Progenitor cell of endocrine pancreas (in vitro differentiated cells): ENCODE measurements at regions not wholly inside any gene's neighbourhood (a gene's known extent, or its start where the extent isn't known, plus 50 kb on each side); places are given as distances from the start of the nearest gene placed in this dataset.
A peak's percentile ranks its signal among the peaks of the same experiment; 100 is the strongest.

Source experiments
- DNase-seq: peaks from one replicate; pipeline ENCODE4 v3.0.0; 2021; ENCODE audit warnings: low spot score; ENCODE audit not compliant: unreplicated experiment
- H3K27ac Mint-ChIP-seq: 2 replicates; pipeline ENCODE4 v1.8.0; 2021; ENCODE audit warnings: mild to moderate bottlenecking, moderate library complexity, mixed read lengths
- H3K27me3 Mint-ChIP-seq: 2 replicates; pipeline ENCODE4 v1.8.0; 2021; ENCODE audit warnings: mixed read lengths
- H3K36me3 Mint-ChIP-seq: 2 replicates; pipeline ENCODE4 v1.8.0; 2022; ENCODE audit warnings: mixed read lengths; ENCODE audit not compliant: insufficient read depth
- H3K4me1 Mint-ChIP-seq: 2 replicates; pipeline ENCODE4 v1.8.0; 2021; ENCODE audit warnings: low read depth, mixed read lengths
- H3K4me3 Mint-ChIP-seq: 2 replicates; pipeline ENCODE4 v1.8.0; 2021; ENCODE audit warnings: low read depth, mild to moderate bottlenecking, moderate library complexity, mixed read lengths
- H3K9me3 Mint-ChIP-seq: 2 replicates; pipeline ENCODE4 v1.8.0; 2021; ENCODE audit warnings: low read depth, mixed read lengths
- TF ChIP-seq, protein P1 (sequence below): fragments of 200-600 bp; sonication (generic); IDR thresholded peaks from one replicate; pipeline ENCODE4 v1.5.0; 2021; ENCODE audit warnings: antibody characterized with exemption, mild to moderate bottlenecking; ENCODE audit not compliant: unreplicated experiment

DNA sequence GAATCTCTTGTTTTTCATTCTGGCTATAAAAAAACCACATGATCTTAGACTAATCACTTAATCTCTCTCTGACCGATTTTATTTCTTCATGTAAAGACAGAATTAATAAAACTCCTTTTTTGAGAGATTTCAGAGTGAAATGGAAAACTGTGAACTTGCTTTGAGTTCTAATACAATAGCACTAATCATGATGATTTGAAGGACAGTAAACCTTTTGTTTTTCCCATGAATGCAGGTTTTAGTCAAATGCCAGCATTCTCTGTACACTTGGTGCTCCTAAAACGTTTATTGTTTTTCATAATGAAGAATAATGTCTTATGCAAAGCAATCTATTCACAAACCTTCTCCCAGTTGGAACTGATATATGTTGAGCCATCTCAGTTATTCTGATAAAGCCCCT, 86.8 kb downstream of the SLC24A2 start:
- Mint-ChIP-seq H3K36me3 (no peaks in the 10 kb centered on the region), H3K27me3 (no peaks in the 10 kb centered on the region), H3K9me3 (no peaks in the 10 kb centered on the region), H3K4me1 (peaks cover 11% of the 10 kb centered on the region), H3K4me3 (no peak overlapping the region), H3K27ac (no peak overlapping the region)
- TF ChIP-seq, protein P1, sequence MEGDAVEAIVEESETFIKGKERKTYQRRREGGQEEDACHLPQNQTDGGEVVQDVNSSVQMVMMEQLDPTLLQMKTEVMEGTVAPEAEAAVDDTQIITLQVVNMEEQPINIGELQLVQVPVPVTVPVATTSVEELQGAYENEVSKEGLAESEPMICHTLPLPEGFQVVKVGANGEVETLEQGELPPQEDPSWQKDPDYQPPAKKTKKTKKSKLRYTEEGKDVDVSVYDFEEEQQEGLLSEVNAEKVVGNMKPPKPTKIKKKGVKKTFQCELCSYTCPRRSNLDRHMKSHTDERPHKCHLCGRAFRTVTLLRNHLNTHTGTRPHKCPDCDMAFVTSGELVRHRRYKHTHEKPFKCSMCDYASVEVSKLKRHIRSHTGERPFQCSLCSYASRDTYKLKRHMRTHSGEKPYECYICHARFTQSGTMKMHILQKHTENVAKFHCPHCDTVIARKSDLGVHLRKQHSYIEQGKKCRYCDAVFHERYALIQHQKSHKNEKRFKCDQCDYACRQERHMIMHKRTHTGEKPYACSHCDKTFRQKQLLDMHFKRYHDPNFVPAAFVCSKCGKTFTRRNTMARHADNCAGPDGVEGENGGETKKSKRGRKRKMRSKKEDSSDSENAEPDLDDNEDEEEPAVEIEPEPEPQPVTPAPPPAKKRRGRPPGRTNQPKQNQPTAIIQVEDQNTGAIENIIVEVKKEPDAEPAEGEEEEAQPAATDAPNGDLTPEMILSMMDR: no peak
- no peak for DNase-seq

DNA sequence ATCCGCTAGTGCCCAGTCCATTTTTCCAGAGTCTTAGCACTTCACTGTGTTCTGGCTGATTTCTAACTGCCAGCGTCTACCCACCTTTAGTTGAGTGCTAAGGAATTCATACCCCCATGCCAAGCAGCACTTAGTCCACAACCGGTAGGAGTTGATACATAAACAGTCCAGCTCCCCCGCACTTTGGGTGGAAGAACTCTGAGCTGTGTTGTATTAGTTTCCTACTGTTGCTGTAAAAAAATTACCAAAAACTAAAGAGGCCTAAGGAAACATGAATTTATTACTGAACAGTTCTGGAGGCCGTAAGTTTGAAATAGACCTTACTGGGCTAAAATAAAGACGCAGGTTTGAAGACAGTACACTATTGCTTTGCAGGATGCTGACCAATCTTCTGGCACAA, 87.6 kb downstream of the SLC24A2 start:
- TF ChIP-seq, protein P1: no peak
- Mint-ChIP-seq H3K36me3 (no peaks in the 10 kb centered on the region), H3K9me3 (no peaks in the 10 kb centered on the region), H3K4me3 (no peak overlapping the region), H3K27ac (no peak overlapping the region), H3K4me1 (peaks cover 11% of the 10 kb centered on the region), H3K27me3 (no peaks in the 10 kb centered on the region)
- DNase-seq: no peak

DNA sequence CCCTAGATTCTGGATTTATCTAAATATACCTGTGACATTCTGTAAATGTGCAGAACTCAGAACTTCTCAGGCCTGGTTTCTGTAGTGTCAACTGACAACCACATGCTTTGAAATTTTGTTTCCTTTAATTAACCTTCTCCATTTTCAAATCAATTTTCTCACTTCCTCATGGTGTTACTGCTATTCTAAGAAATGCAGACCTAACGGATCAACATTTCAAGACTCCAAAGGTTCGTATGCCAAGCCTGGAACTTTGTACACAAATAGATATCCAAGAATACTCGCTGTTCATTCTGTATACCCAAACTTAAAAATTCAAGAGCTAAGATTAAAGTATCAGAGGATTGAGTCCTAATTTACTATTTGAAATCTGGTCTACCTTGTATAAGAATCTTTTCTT, 88.1 kb downstream of the SLC24A2 start:
- TF ChIP-seq, protein P1: no peak
- H3K36me3 Mint-ChIP-seq: no peaks in the 10 kb centered on the region
- no peak overlapping the region for H3K4me3 Mint-ChIP-seq
- H3K4me1 Mint-ChIP-seq: peaks cover 11% of the 10 kb centered on the region
- no peak overlapping the region for H3K27ac Mint-ChIP-seq
- no peaks in the 10 kb centered on the region for H3K27me3 Mint-ChIP-seq
- no peak for DNase-seq
- H3K9me3 Mint-ChIP-seq: no peaks in the 10 kb centered on the region

- Mint-ChIP-seq H3K36me3 (no peaks in the 10 kb centered on the region), H3K4me3 (no peak overlapping the region), H3K9me3 (no peaks in the 10 kb centered on the region), H3K27ac (peak overlapping the region; percentile 48), H3K4me1 (peaks cover 11% of the 10 kb centered on the region), H3K27me3 (no peaks in the 10 kb centered on the region)
- TF ChIP-seq, protein P1: no peak
- no peak for DNase-seq
Measured at GRCh38 chr9:19699756-19700155, 89.1 kb downstream of the SLC24A2 start.

- Mint-ChIP-seq H3K9me3 (no peaks in the 10 kb centered on the region), H3K4me1 (peaks cover 11% of the 10 kb centered on the region), H3K27ac (no peak overlapping the region), H3K4me3 (no peak overlapping the region), H3K27me3 (no peaks in the 10 kb centered on the region), H3K36me3 (no peaks in the 10 kb centered on the region)
- TF ChIP-seq, protein P1: no peak
- DNase-seq: no peak
Measured at GRCh38 chr9:19698960-19699359, 89.9 kb downstream of the SLC24A2 start.

DNA sequence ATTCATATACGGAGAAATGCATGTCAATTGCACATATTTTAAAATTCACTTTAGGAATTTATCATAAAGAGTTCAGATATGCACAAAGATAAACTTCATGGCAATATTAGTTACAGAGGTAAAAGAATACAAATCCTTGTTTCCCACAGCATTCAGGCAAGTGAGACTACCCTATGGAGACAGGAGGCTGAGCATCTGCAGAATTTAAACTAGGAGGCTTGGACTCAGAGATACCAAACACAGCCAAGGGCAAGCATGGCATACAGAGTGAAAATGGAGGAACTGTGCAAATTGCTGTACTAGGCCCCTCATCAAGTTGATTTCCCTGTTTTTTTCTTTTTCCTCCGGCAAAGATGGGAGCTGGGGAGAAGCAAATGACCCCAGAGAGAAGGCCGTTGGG, 94.2 kb downstream of the SLC24A2 start:
- Mint-ChIP-seq H3K27ac (no peak overlapping the region), H3K36me3 (no peaks in the 10 kb centered on the region), H3K27me3 (no peaks in the 10 kb centered on the region), H3K4me3 (no peak overlapping the region), H3K9me3 (no peaks in the 10 kb centered on the region), H3K4me1 (no peaks in the 10 kb centered on the region)
- DNase-seq: no peak
- TF ChIP-seq, protein P1: no peak
